ENCODE measurements at regions not wholly inside any gene's neighbourhood (a gene's known extent, or its start where the extent isn't known, plus 50 kb on each side); places are given as distances from the start of the nearest gene placed in this dataset.

- Mint-ChIP-seq H3K36me3 (ENCODE audit: insufficient read depth) (no peaks in the 10 kb centered on the region), H3K4me3 (ENCODE audit: low read depth) (no peak overlapping the region), H3K27ac (no peak overlapping the region), H3K9me3 (ENCODE audit: low read depth) (peaks cover 9% of the 10 kb centered on the region), H3K27me3 (no peaks in the 10 kb centered on the region), H3K4me1 (ENCODE audit: low read depth) (no peaks in the 10 kb centered on the region)
- TF ChIP-seq CTCF (IDR thresholded peaks at IDR 0.05; ENCODE audit: unreplicated experiment): no peak
- no peak for DNase-seq (ENCODE audit: low spot score, unreplicated experiment)
Measured at GRCh38 chr14:88929656-88930436, 105.4 kb downstream of the TTC8 start.

- H3K4me3 Mint-ChIP-seq (ENCODE audit: low read depth): no peak overlapping the region
- peaks cover 7% of the 10 kb centered on the region for H3K9me3 Mint-ChIP-seq (ENCODE audit: low read depth)
- no peak for TF ChIP-seq CTCF (IDR thresholded peaks at IDR 0.05; ENCODE audit: unreplicated experiment)
- no peak overlapping the region for H3K27ac Mint-ChIP-seq
- no peaks in the 10 kb centered on the region for H3K36me3 Mint-ChIP-seq (ENCODE audit: insufficient read depth)
- H3K27me3 Mint-ChIP-seq: peaks cover 3% of the 10 kb centered on the region
- no peaks in the 10 kb centered on the region for H3K4me1 Mint-ChIP-seq (ENCODE audit: low read depth)
- DNase-seq (ENCODE audit: low spot score, unreplicated experiment): no peak
Measured at GRCh38 chr14:88931321-88932110, 107.1 kb downstream of the TTC8 start.

GRCh38 chr14:88933191-88933590, 108.7 kb downstream of the TTC8 start:
- Mint-ChIP-seq H3K27me3 (peaks cover 3% of the 10 kb centered on the region), H3K4me1 (ENCODE audit: low read depth) (no peaks in the 10 kb centered on the region), H3K9me3 (ENCODE audit: low read depth) (peaks cover 7% of the 10 kb centered on the region), H3K36me3 (ENCODE audit: insufficient read depth) (no peaks in the 10 kb centered on the region), H3K4me3 (ENCODE audit: low read depth) (no peak overlapping the region), H3K27ac (no peak overlapping the region)
- TF ChIP-seq CTCF (IDR thresholded peaks at IDR 0.05; ENCODE audit: unreplicated experiment): no peak
- DNase-seq (ENCODE audit: low spot score, unreplicated experiment): no peak

- H3K9me3 Mint-ChIP-seq (ENCODE audit: low read depth): peaks cover 7% of the 10 kb centered on the region
- H3K36me3 Mint-ChIP-seq (ENCODE audit: insufficient read depth): no peaks in the 10 kb centered on the region
- H3K27ac Mint-ChIP-seq: no peak overlapping the region
- peaks cover 3% of the 10 kb centered on the region for H3K27me3 Mint-ChIP-seq
- H3K4me1 Mint-ChIP-seq (ENCODE audit: low read depth): no peaks in the 10 kb centered on the region
- TF ChIP-seq CTCF (IDR thresholded peaks at IDR 0.05; ENCODE audit: unreplicated experiment): no peak
- no peak overlapping the region for H3K4me3 Mint-ChIP-seq (ENCODE audit: low read depth)
- DNase-seq (ENCODE audit: low spot score, unreplicated experiment): no peak
Measured at GRCh38 chr14:88934351-88934806, 109.9 kb downstream of the TTC8 start.

- Mint-ChIP-seq H3K36me3 (ENCODE audit: insufficient read depth) (no peaks in the 10 kb centered on the region), H3K4me3 (ENCODE audit: low read depth) (no peak overlapping the region), H3K9me3 (ENCODE audit: low read depth) (peaks cover 5% of the 10 kb centered on the region), H3K4me1 (ENCODE audit: low read depth) (no peaks in the 10 kb centered on the region), H3K27me3 (peaks cover 3% of the 10 kb centered on the region), H3K27ac (no peak overlapping the region)
- no peak for TF ChIP-seq CTCF (IDR thresholded peaks at IDR 0.05; ENCODE audit: unreplicated experiment)
- no peak for DNase-seq (ENCODE audit: low spot score, unreplicated experiment)
Measured at GRCh38 chr14:88935083-88935482, 110.6 kb downstream of the TTC8 start.
